ENCODE measurements at regions not wholly inside any gene's neighbourhood (a gene's known extent, or its start where the extent isn't known, plus 50 kb on each side); places are given as distances from the start of the nearest gene placed in this dataset.

DNA sequence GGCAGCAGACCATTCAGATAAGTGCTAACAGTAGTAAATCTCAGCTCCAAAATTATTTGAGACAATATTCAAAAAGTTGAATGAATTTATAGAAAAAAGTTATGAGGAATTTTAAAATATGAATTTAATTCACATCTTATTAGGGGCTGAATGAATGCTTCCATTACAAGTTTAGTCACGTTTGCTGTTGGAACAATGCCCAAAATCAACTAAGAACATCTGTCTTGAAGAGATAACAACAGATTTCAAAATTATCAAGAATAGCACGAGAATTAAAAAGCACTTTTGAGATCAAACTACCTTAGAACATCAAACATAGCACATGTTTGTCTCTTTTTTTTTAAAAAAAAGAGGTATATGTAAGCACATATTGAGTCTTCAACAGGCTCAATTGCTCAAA, 115.4 kb upstream of the PPFIA2 start:
- DNase-seq, result no peak
- Histone ChIP-seq H3K27me3 (no peaks in the 10 kb centered on the region), H3K4me1 (no peaks in the 10 kb centered on the region), H3K27ac (no peak overlapping the region), H3K9me3 (no peaks in the 10 kb centered on the region), H3K4me3 (no peak overlapping the region), H3K36me3 (no peaks in the 10 kb centered on the region)
- ATAC-seq, result no peak
- intact Hi-C loops (cut with DNase I), result no loop called here
- TF ChIP-seq, protein P1, sequence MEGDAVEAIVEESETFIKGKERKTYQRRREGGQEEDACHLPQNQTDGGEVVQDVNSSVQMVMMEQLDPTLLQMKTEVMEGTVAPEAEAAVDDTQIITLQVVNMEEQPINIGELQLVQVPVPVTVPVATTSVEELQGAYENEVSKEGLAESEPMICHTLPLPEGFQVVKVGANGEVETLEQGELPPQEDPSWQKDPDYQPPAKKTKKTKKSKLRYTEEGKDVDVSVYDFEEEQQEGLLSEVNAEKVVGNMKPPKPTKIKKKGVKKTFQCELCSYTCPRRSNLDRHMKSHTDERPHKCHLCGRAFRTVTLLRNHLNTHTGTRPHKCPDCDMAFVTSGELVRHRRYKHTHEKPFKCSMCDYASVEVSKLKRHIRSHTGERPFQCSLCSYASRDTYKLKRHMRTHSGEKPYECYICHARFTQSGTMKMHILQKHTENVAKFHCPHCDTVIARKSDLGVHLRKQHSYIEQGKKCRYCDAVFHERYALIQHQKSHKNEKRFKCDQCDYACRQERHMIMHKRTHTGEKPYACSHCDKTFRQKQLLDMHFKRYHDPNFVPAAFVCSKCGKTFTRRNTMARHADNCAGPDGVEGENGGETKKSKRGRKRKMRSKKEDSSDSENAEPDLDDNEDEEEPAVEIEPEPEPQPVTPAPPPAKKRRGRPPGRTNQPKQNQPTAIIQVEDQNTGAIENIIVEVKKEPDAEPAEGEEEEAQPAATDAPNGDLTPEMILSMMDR (IDR thresholded peaks at IDR 0.05), result no peak

DNA sequence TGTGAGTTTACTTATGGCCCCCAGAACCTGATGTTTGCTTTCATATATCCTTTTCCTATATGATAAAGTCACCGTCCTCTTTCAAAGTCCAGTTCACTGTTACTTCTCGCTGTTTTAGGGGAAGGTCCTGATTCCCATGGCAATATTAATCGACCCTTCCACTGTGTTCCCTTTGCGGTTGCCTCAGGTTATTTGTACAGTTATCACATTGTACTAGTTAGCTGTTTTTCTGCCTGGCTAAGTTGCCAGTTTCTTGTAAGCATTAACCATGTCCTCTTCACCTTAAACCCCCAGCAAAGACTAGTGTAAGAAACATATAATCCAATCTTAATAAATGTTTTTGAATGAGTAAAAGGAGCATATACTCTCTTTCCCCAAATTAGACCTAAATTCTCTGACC, 115.0 kb upstream of the PPFIA2 start:
- intact Hi-C loops (cut with DNase I), result no loop called here
- ATAC-seq, result no peak
- Histone ChIP-seq H3K9me3 (no peaks in the 10 kb centered on the region), H3K27me3 (no peaks in the 10 kb centered on the region), H3K27ac (no peak overlapping the region), H3K36me3 (no peaks in the 10 kb centered on the region), H3K4me1 (no peaks in the 10 kb centered on the region), H3K4me3 (no peak overlapping the region)
- DNase-seq, result no peak
- TF ChIP-seq, protein P1 (IDR thresholded peaks at IDR 0.05), result no peak

DNA sequence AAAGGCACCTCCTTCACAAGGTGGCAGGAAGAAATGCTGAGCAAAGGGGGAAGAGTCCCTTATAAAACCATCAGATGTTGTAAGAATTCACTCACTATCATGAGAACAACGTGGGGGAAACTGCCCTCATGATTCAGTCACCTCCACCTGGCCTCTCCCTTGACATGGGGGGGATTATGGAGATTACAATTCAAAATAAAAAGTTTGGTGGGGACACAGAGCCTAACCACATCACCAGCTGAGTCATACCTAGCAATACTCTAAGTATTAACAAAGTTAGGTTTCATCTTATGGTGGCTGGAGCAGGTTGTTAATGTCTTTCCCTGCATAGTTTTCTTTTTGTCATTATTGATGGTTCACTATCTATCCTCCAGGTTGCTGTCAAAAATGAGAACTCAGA, 113.2 kb upstream of the PPFIA2 start:
- no peak for DNase-seq
- ATAC-seq, result no peak
- H3K9me3 ChIP-seq, result no peaks in the 10 kb centered on the region
- H3K27me3 ChIP-seq, result no peaks in the 10 kb centered on the region
- TF ChIP-seq, protein P1 (IDR thresholded peaks at IDR 0.05), result no peak
- H3K36me3 ChIP-seq, result no peaks in the 10 kb centered on the region
- no peak overlapping the region for H3K27ac ChIP-seq
- no peaks in the 10 kb centered on the region for H3K4me1 ChIP-seq
- no peak overlapping the region for H3K4me3 ChIP-seq
- intact Hi-C loops (cut with DNase I), result no loop called here

DNA sequence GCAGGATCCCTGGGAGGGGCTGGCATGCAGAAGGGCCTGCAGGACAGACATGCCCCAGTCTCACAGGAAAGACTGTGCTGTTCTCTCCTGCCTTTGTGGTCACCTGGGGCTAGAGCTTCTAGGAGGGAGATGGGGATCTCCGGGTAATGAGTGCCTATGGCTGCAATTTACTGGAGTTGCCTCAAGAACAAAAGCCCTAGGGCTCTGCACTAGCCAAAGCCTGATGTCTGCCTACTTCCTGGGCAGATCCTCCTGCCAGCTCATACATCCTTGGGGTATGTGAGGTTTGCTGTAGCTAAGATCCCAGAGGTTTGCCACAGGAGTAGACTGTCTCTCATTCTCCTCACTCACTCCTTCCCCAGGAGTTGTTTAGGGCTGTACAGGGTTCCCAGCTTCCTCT, 106.9 kb upstream of the PPFIA2 start:
- no peaks in the 10 kb centered on the region for H3K27me3 ChIP-seq
- ATAC-seq, result peak; percentile 36
- no peaks in the 10 kb centered on the region for H3K36me3 ChIP-seq
- no peaks in the 10 kb centered on the region for H3K4me1 ChIP-seq
- no peaks in the 10 kb centered on the region for H3K9me3 ChIP-seq
- no peak for DNase-seq
- intact Hi-C loops (cut with DNase I), result no loop called here
- no peak overlapping the region for H3K4me3 ChIP-seq
- TF ChIP-seq, protein P1 (IDR thresholded peaks at IDR 0.05), result no peak
- H3K27ac ChIP-seq, result no peak overlapping the region

DNA sequence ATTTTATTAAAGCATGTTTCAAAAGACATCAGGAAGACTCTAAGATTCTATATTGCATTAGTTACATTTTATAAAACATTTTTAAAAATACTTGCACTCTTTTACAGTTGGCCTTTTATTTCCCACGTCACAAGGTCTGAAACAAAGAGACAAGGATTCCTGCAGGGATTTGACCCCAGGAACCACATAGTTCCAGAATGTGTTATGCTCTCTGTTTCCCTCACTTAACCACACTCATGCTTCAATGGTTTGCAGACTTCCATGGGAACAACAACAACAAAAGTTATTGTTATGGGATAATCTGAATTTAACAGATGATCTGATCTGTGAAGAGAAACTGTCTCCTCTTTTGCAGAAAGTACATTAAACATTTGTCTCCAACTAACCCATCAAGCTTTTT, 104.3 kb upstream of the PPFIA2 start:
- H3K36me3 ChIP-seq, result no peaks in the 10 kb centered on the region
- no peaks in the 10 kb centered on the region for H3K27me3 ChIP-seq
- TF ChIP-seq, protein P1 (IDR thresholded peaks at IDR 0.05), result no peak
- no peak overlapping the region for H3K27ac ChIP-seq
- no peaks in the 10 kb centered on the region for H3K4me1 ChIP-seq
- no peak overlapping the region for H3K4me3 ChIP-seq
- ATAC-seq (no peak), DNase-seq (no peak)
- intact Hi-C loops (cut with DNase I), result no loop called here
- H3K9me3 ChIP-seq, result no peaks in the 10 kb centered on the region

DNA sequence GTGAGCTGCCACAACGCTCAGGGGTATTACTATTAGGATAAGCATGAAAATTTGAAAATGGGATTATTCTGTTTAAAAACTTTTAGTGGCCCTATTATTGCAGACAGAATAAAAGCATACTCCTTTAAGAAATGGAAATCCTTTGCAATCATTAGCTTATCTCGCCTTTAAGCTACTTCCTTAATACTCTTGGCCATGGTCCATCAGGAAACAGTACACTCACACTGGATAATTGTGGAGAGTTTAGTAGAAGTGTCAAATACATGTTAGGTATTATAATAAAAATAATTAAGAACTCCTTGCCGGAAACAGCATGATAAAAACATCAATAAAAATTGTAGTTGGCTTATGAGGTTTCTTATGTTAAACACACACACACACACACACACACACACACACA, 100.4 kb upstream of the PPFIA2 start:
- Histone ChIP-seq H3K27me3 (no peaks in the 10 kb centered on the region), H3K4me1 (no peaks in the 10 kb centered on the region), H3K36me3 (no peaks in the 10 kb centered on the region), H3K9me3 (no peaks in the 10 kb centered on the region), H3K27ac (no peak overlapping the region), H3K4me3 (no peak overlapping the region)
- TF ChIP-seq, protein P1 (IDR thresholded peaks at IDR 0.05), result no peak
- ATAC-seq (peak; percentile 63), DNase-seq (no peak)
- intact Hi-C loops (cut with DNase I), result no loop called here

Measured in upper lobe of right lung (tissue), 1 donor.